PFSK-1 (cell line): ENCODE measurements at regions not wholly inside any gene's neighbourhood (a gene's known extent, or its start where the extent isn't known, plus 50 kb on each side); places are given as distances from the start of the nearest gene placed in this dataset.

Source experiments
- FOXP2 ChIP-seq: optimal IDR thresholded peaks from 2 replicates; pipeline ENCODE3; 2011; ENCODE audit warnings: borderline replicate concordance, control low read depth, inconsistent platforms; ENCODE audit not compliant: insufficient read depth; ENCODE audit errors: extremely low read length, extremely low read depth
- POLR2AphosphoS5 ChIP-seq: IDR thresholded peaks from 2 replicates; pipeline ENCODE4 v1.6.1; 2012; ENCODE audit warnings: low read depth, mild to moderate bottlenecking, control low read depth, low read length, moderate library complexity
- REST ChIP-seq, 2 experiments: IDR thresholded peaks; 2 replicates each; pipeline versions ENCODE4 v1.6.1 to v1.8.0; 2011 to 2012; ENCODE audit warnings: low read depth in 2 of 2, low read length in 2 of 2, control low read depth in 1 of 2, inconsistent platforms in 1 of 2, mild to moderate bottlenecking in 1 of 2, moderate library complexity in 1 of 2; ENCODE audit not compliant: insufficient read depth in 1 of 2
- SIN3A ChIP-seq: IDR thresholded peaks from 2 replicates; pipeline ENCODE4 v1.6.1; 2012; ENCODE audit warnings: mild to moderate bottlenecking, low read length, moderate library complexity, borderline replicate concordance; ENCODE audit not compliant: insufficient read depth
- TAF1 ChIP-seq: IDR thresholded peaks from 2 replicates; pipeline ENCODE4 v1.6.1; 2012; ENCODE audit warnings: low read length, control low read depth, borderline replicate concordance; ENCODE audit not compliant: insufficient read depth

- TF ChIP-seq POLR2AphosphoS5 (no peak), FOXP2 (no peak), TAF1 (no peak), SIN3A (no peak), REST (IDR thresholded peaks at IDR 0.05; ENCODE audit: insufficient read depth in 1 of 2, low read depth in 2 of 2, low read length in 2 of 2) (no peak)
Observed at GRCh38 chr1:78797108-78797781, 147.6 kb downstream of the IFI44 start.

GRCh38 chr1:78799926-78800325 is 150.3 kb downstream of the IFI44 start:
- TF ChIP-seq REST (IDR thresholded peaks at IDR 0.05; ENCODE audit: insufficient read depth in 1 of 2, low read depth in 2 of 2, low read length in 2 of 2): no peak
- no peak for TF ChIP-seq POLR2AphosphoS5
- TF ChIP-seq FOXP2: no peak
- TF ChIP-seq TAF1: no peak
- TF ChIP-seq SIN3A: no peak

GRCh38 chr1:78814176-78814575 is 164.5 kb downstream of the IFI44 start:
- TF ChIP-seq FOXP2 (no peak), REST (IDR thresholded peaks at IDR 0.05; ENCODE audit: insufficient read depth in 1 of 2, low read depth in 2 of 2, low read length in 2 of 2) (no peak), POLR2AphosphoS5 (no peak), TAF1 (no peak)

GRCh38 chr1:78825561-78825960 is 175.9 kb downstream of the IFI44 start:
- no peak for TF ChIP-seq REST (IDR thresholded peaks at IDR 0.05; ENCODE audit: insufficient read depth in 1 of 2, low read depth in 2 of 2, low read length in 2 of 2)
- TF ChIP-seq TAF1: no peak
- TF ChIP-seq SIN3A: no peak
- TF ChIP-seq FOXP2: no peak
- TF ChIP-seq POLR2AphosphoS5: no peak

GRCh38 chr1:78829644-78830043 is 176.9 kb downstream of the ADGRL4 start:
- TF ChIP-seq SIN3A (no peak), TAF1 (no peak), FOXP2 (no peak), POLR2AphosphoS5 (no peak), REST (IDR thresholded peaks at IDR 0.05; ENCODE audit: insufficient read depth in 1 of 2, low read depth in 2 of 2, low read length in 2 of 2) (no peak)
